Activated CD8-positive, alpha-beta T cell treated with anti-CD3 and anti-CD28 coated beads for 36 hours (primary cell): ENCODE measurements at regions not wholly inside any gene's neighbourhood (a gene's known extent, or its start where the extent isn't known, plus 50 kb on each side); places are given as distances from the start of the nearest gene placed in this dataset.

Experiments used
- ATAC-seq: fragments of 200-7000 bp; cut with Tn5 transposase; one replicate; pipeline ENCODE4 v1.10.0; 2021; ENCODE audit warnings: mild to moderate bottlenecking, moderate library complexity
- CTCF ChIA-PET: fragments of 350-600 bp; sonication (Branson Sonifier 250); formaldehyde crosslinking; loops from one replicate; lab custom pipeline; 2021; ENCODE audit warnings: antibody characterized with exemption; lab: Charles Lee
- POLR2A ChIA-PET: fragments of 350-600 bp; sonication (Branson Sonifier 250); formaldehyde crosslinking; loops from one replicate; lab custom pipeline; 2021; ENCODE audit warnings: antibody characterized with exemption; lab: Charles Lee
- DNase-seq: peaks from one replicate; pipeline ENCODE4 v3.0.0-alpha.2; 2020
- H3K27ac Mint-ChIP-seq: one replicate; pipeline ENCODE4 v1.8.0; 2021; ENCODE audit warnings: mild to moderate bottlenecking, mixed read lengths
- H3K27me3 Mint-ChIP-seq: one replicate; pipeline ENCODE4 v1.8.0; 2021; ENCODE audit warnings: mixed read lengths
- H3K36me3 Mint-ChIP-seq: one replicate; pipeline ENCODE4 v1.8.0; 2021; ENCODE audit warnings: low read depth, mixed read lengths
- H3K4me1 Mint-ChIP-seq: one replicate; pipeline ENCODE4 v1.8.0; 2021; ENCODE audit warnings: low read depth, mixed read lengths
- H3K4me3 Mint-ChIP-seq: one replicate; pipeline ENCODE4 v1.8.0; 2021; ENCODE audit warnings: mild to moderate bottlenecking, moderate library complexity, mixed read lengths
- H3K9me3 Mint-ChIP-seq: one replicate; pipeline ENCODE4 v1.8.0; 2021; ENCODE audit warnings: mixed read lengths
- CTCF ChIP-seq: fragments of 200-600 bp; IDR thresholded peaks from one replicate; pipeline ENCODE4 v1.8.0; 2022; ENCODE audit warnings: antibody characterized with exemption, mild to moderate bottlenecking
- intact Hi-C: fragments of 100-400 bp; cut with micrococcal nuclease; formaldehyde crosslinking; loops from one replicate; pipeline ENCODE4 v1.10.0; 2022

- Mint-ChIP-seq H3K27ac (no peak overlapping the region), H3K4me3 (no peak overlapping the region), H3K27me3 (no peaks in the 10 kb centered on the region), H3K4me1 (no peaks in the 10 kb centered on the region), H3K9me3 (peaks cover 3% of the 10 kb centered on the region), H3K36me3 (no peaks in the 10 kb centered on the region)
- POLR2A ChIA-PET: no interaction called here
- no peak for TF ChIP-seq CTCF
- DNase-seq: no peak
- intact Hi-C loops: no loop called here
- no peak for ATAC-seq
- CTCF ChIA-PET: no interaction called here
These were observed 375.9 kb downstream of the BMPER start for GRCh38 chr7:34281260-34281659.

GRCh38 chr7:34282271-34282670 is 375.7 kb upstream of the NPSR1 start:
- no peaks in the 10 kb centered on the region for H3K4me1 Mint-ChIP-seq
- ATAC-seq (no peak), DNase-seq (no peak)
- H3K27ac Mint-ChIP-seq: no peak overlapping the region
- no peak overlapping the region for H3K4me3 Mint-ChIP-seq
- H3K9me3 Mint-ChIP-seq: peaks cover 3% of the 10 kb centered on the region
- ChIA-PET POLR2A (no interaction called here), CTCF (no interaction called here)
- intact Hi-C loops: no loop called here
- no peaks in the 10 kb centered on the region for H3K27me3 Mint-ChIP-seq
- TF ChIP-seq CTCF: no peak
- H3K36me3 Mint-ChIP-seq: no peaks in the 10 kb centered on the region

- H3K27me3 Mint-ChIP-seq: no peaks in the 10 kb centered on the region
- intact Hi-C loops: no loop called here
- H3K4me3 Mint-ChIP-seq: no peak overlapping the region
- no peak for ATAC-seq
- CTCF ChIA-PET: interaction anchor here (1.3 kb wide), 1 partner anchor 24 kb away, joined by 3 read pairs; no protein-coding TSS in a partner anchor
- H3K36me3 Mint-ChIP-seq: no peaks in the 10 kb centered on the region
- no peak for DNase-seq
- no peak for TF ChIP-seq CTCF
- no peak overlapping the region for H3K27ac Mint-ChIP-seq
- POLR2A ChIA-PET: no interaction called here
- H3K4me1 Mint-ChIP-seq: no peaks in the 10 kb centered on the region
- H3K9me3 Mint-ChIP-seq: no peaks in the 10 kb centered on the region
These were observed 361.4 kb upstream of the NPSR1 start for GRCh38 chr7:34296663-34297062.

GRCh38 chr7:34298492-34299013 is 359.5 kb upstream of the NPSR1 start:
- no peaks in the 10 kb centered on the region for H3K9me3 Mint-ChIP-seq
- DNase-seq (no peak), ATAC-seq (no peak)
- TF ChIP-seq CTCF: no peak
- H3K27ac Mint-ChIP-seq: no peak overlapping the region
- no peaks in the 10 kb centered on the region for H3K4me1 Mint-ChIP-seq
- H3K4me3 Mint-ChIP-seq: no peak overlapping the region
- intact Hi-C loops: no loop called here
- no peaks in the 10 kb centered on the region for H3K36me3 Mint-ChIP-seq
- H3K27me3 Mint-ChIP-seq: no peaks in the 10 kb centered on the region
- ChIA-PET CTCF (no interaction called here), POLR2A (no interaction called here)

- DNase-seq (no peak), ATAC-seq (no peak)
- no peak overlapping the region for H3K27ac Mint-ChIP-seq
- intact Hi-C loops: no loop called here
- no peak overlapping the region for H3K4me3 Mint-ChIP-seq
- H3K4me1 Mint-ChIP-seq: no peaks in the 10 kb centered on the region
- ChIA-PET POLR2A (interaction anchor here (0.6 kb wide), 1 partner anchor 642 kb away, joined by 3 read pairs; no protein-coding TSS in a partner anchor), CTCF (no interaction called here)
- H3K9me3 Mint-ChIP-seq: no peaks in the 10 kb centered on the region
- H3K36me3 Mint-ChIP-seq: no peaks in the 10 kb centered on the region
- no peak for TF ChIP-seq CTCF
- H3K27me3 Mint-ChIP-seq: no peaks in the 10 kb centered on the region
These were observed 359.0 kb upstream of the NPSR1 start for GRCh38 chr7:34299066-34299465.
